A673 (cell line): ENCODE measurements at regions not wholly inside any gene's neighbourhood (a gene's known extent, or its start where the extent isn't known, plus 50 kb on each side); places are given as distances from the start of the nearest gene placed in this dataset.

Source experiments
- CTCF ChIP-seq: fragments of 300-800, 200-600 bp; sonication (generic); conservative IDR thresholded peaks from 2 replicates; pipeline ENCODE4 v1.5.1; 2017; ENCODE audit warnings: low read depth, mild to moderate bottlenecking, antibody characterized with exemption, low read length, moderate library complexity, mixed read lengths
- EZH2 ChIP-seq: fragments of 200-600 bp; sonication (generic); IDR thresholded peaks from 2 replicates; pipeline ENCODE4 v1.6.1; 2017; ENCODE audit warnings: borderline replicate concordance, low read depth, mild to moderate bottlenecking, mixed read lengths, antibody characterized with exemption, low read length; ENCODE audit not compliant: poor library complexity, severe bottlenecking

- TF ChIP-seq CTCF (no peak), EZH2 (no peak)
Observed at GRCh38 chr17:56740481-56740880, 93.2 kb downstream of the C17orf67 start.
